A549 (cell line): ENCODE measurements at regions not wholly inside any gene's neighbourhood (a gene's known extent, or its start where the extent isn't known, plus 50 kb on each side); places are given as distances from the start of the nearest gene placed in this dataset.

Experiments
- ATAC-seq, 2 experiments: fragments of 200-7000 bp in 1 of 2; fragments of >200 bp in 1 of 2; cut with Nextera tagmentation in 1 of 2; cut with Tn5 transposase in 1 of 2; 3 replicates each; pipeline versions ENCODE4 v1.8.0 to v1.9.1; 2018 to 2020; ENCODE audit warnings: mild to moderate bottlenecking in 1 of 2, moderate library complexity in 1 of 2
- CTCF ChIA-PET: fragments of 300-600 bp; sonication (Branson Sonifier 250); formaldehyde crosslinking; extraction: SDS; loops from one replicate; lab custom pipeline; 2021; ENCODE audit warnings: antibody characterized with exemption, inconsistent platforms; lab: Yijun Ruan, JAX
- POLR2A ChIA-PET: fragments of 350-600 bp; formaldehyde crosslinking; extraction: SDS; loops from one replicate; lab custom pipeline; 2021; ENCODE audit warnings: antibody characterized with exemption, inconsistent platforms; lab: Yijun Ruan, JAX
- DNase-seq, 2 experiments: peaks; one replicate each; pipeline versions ENCODE4 v3.0.0 to v3.0.0-alpha.2; 2011 to 2016; ENCODE audit warnings: low read depth in 1 of 2, low spot score in 1 of 2
- FAIRE-seq: peaks from 2 replicates; lab custom pipeline; 2011; peaks lifted over from hg19 to GRCh38; lab: Jason Lieb, UNC
- H3K27ac ChIP-seq, 2 experiments: fragments of >200 bp; sonication (Bioruptor Twin); formaldehyde crosslinking; 3 replicates each; pipeline ENCODE4 v1.5.1; 2016 to 2017
- H3K4me1 ChIP-seq: fragments of >200 bp; sonication (Bioruptor Twin); formaldehyde crosslinking; 3 replicates; pipeline ENCODE4 v1.6.1; 2016
- H3K4me2 ChIP-seq: fragments of >200 bp; sonication (Bioruptor Twin); formaldehyde crosslinking; 3 replicates; pipeline ENCODE4 v1.6.1; 2016
- H3K4me3 ChIP-seq: fragments of >200 bp; sonication (Bioruptor Twin); formaldehyde crosslinking; 3 replicates; pipeline ENCODE4 v1.5.1; 2016
- H3K9me3 ChIP-seq: fragments of >200 bp; sonication (Bioruptor Twin); formaldehyde crosslinking; 3 replicates; pipeline ENCODE4 v1.6.1; 2016
- ATOH8 ChIP-seq: fragments of 250-450 bp; sonication (Bioruptor Pico); IDR thresholded peaks from 2 replicates; pipeline ENCODE4 v1.5.0; 2020; ENCODE audit warnings: low read depth, mild to moderate bottlenecking, moderate library complexity
- CHD4 ChIP-seq: fragments of 200-600 bp; sonication (generic); IDR thresholded peaks from 2 replicates; pipeline ENCODE4 v1.6.1; 2016; ENCODE audit warnings: antibody characterized with exemption, mild to moderate bottlenecking, borderline replicate concordance
- CTCF ChIP-seq: fragments of >200 bp; sonication (Bioruptor Twin); formaldehyde crosslinking; IDR thresholded peaks from 3 replicates; pipeline ENCODE4 v1.5.1; 2016
- E2F6 ChIP-seq: IDR thresholded peaks from 2 replicates; pipeline ENCODE4 v1.6.1; 2012; ENCODE audit warnings: low read depth, borderline replicate concordance
- EHF ChIP-seq: fragments of 250-450 bp; sonication (Bioruptor Pico); IDR thresholded peaks from 2 replicates; pipeline ENCODE4 v1.5.0; 2020; ENCODE audit warnings: mild to moderate bottlenecking
- EP300 ChIP-seq, 2 experiments: fragments of >200 bp; sonication (Bioruptor Twin); formaldehyde crosslinking; IDR thresholded peaks; 2 replicates in 1 of 2; 3 replicates in 1 of 2; pipeline ENCODE4 v1.6.1; 2016 to 2017
- ESRRA ChIP-seq: fragments of 150-350 bp; IDR thresholded peaks from 2 replicates; pipeline ENCODE4 v1.6.1; 2014; ENCODE audit warnings: mild to moderate bottlenecking, low read length, borderline replicate concordance
- FOSB ChIP-seq: fragments of 250-450 bp; sonication (Bioruptor Pico); IDR thresholded peaks from 2 replicates; pipeline ENCODE4 v1.5.0; 2020; ENCODE audit warnings: mild to moderate bottlenecking, moderate library complexity
- FOSL2 ChIP-seq, 2 experiments: fragments of 450-650 bp in 1 of 2; fragments of >200 bp in 1 of 2; sonication (Bioruptor Twin) in 1 of 2; formaldehyde crosslinking; IDR thresholded peaks; 2 replicates each; pipeline versions ENCODE4 v1.5.0 to v1.6.1; 2016 to 2020; ENCODE audit warnings: mild to moderate bottlenecking in 1 of 2, moderate library complexity in 1 of 2
- FOXS1 ChIP-seq: fragments of 250-450 bp; sonication (Bioruptor Pico); IDR thresholded peaks from 2 replicates; pipeline ENCODE4 v1.5.0; 2020; ENCODE audit warnings: mild to moderate bottlenecking, moderate library complexity
- GATA3 ChIP-seq: IDR thresholded peaks from 2 replicates; pipeline ENCODE4 v1.6.1; 2012; ENCODE audit warnings: borderline replicate concordance
- HDAC2 ChIP-seq: fragments of 200-600 bp; sonication (generic); IDR thresholded peaks from 2 replicates; pipeline ENCODE4 v1.6.1; 2016
- HES2 ChIP-seq: fragments of >200 bp; sonication (Bioruptor Twin); formaldehyde crosslinking; IDR thresholded peaks from 2 replicates; pipeline ENCODE4 v1.6.1; 2016
- HMGXB4 ChIP-seq: fragments of 250-450 bp; sonication (Bioruptor Pico); IDR thresholded peaks from 2 replicates; pipeline ENCODE4 v1.5.0; 2021; ENCODE audit warnings: mild to moderate bottlenecking, moderate library complexity, borderline replicate concordance
- HOXA7 ChIP-seq: fragments of 250-450 bp; sonication (Bioruptor Pico); IDR thresholded peaks from 2 replicates; pipeline ENCODE4 v1.5.0; 2020; ENCODE audit warnings: mild to moderate bottlenecking, moderate library complexity
- HOXB13 ChIP-seq: fragments of 250-450 bp; sonication (Bioruptor Pico); IDR thresholded peaks from 2 replicates; pipeline ENCODE4 v1.5.0; 2020; ENCODE audit warnings: low read depth, mild to moderate bottlenecking, moderate library complexity
- HOXB5 ChIP-seq: fragments of 250-450 bp; sonication (Bioruptor Pico); IDR thresholded peaks from 2 replicates; pipeline ENCODE4 v1.5.0; 2020; ENCODE audit warnings: mild to moderate bottlenecking, moderate library complexity
- JUN ChIP-seq, 2 experiments: fragments of >200 bp; sonication (Bioruptor Twin); formaldehyde crosslinking; IDR thresholded peaks; 2 replicates in 1 of 2; 3 replicates in 1 of 2; pipeline ENCODE4 v1.6.1; 2016 to 2017
- JUNB ChIP-seq: fragments of >200 bp; sonication (Bioruptor Twin); formaldehyde crosslinking; IDR thresholded peaks from 2 replicates; pipeline ENCODE4 v1.6.1; 2016
- KDM1A ChIP-seq: fragments of 200-600 bp; sonication (generic); IDR thresholded peaks from 2 replicates; pipeline ENCODE4 v1.6.1; 2016; ENCODE audit warnings: low read depth, mild to moderate bottlenecking
- KDM5A ChIP-seq: fragments of 200-600 bp; sonication (generic); IDR thresholded peaks from 2 replicates; pipeline ENCODE4 v1.6.1; 2016; ENCODE audit warnings: antibody characterized with exemption, mild to moderate bottlenecking
- MAFK ChIP-seq: fragments of 450-650 bp; IDR thresholded peaks from 2 replicates; pipeline ENCODE4 v1.6.1; 2014; ENCODE audit not compliant: partially characterized antibody
- MAZ ChIP-seq: fragments of 150-350 bp; IDR thresholded peaks from 2 replicates; pipeline ENCODE4 v1.6.1; 2014; ENCODE audit warnings: antibody characterized with exemption, low read depth, low read length, borderline replicate concordance
- MYC ChIP-seq: IDR thresholded peaks from 2 replicates; pipeline ENCODE4 v1.6.1; 2012; ENCODE audit warnings: mild to moderate bottlenecking, inconsistent platforms, low read length, improper control_type of control experiment, borderline replicate concordance
- NPAS2 ChIP-seq: fragments of 250-450 bp; sonication (Bioruptor Pico); IDR thresholded peaks from 2 replicates; pipeline ENCODE4 v1.8.0; 2022; ENCODE audit warnings: mild to moderate bottlenecking, moderate library complexity, borderline replicate concordance
- POLR2AphosphoS2 ChIP-seq: conservative IDR thresholded peaks from 2 replicates; pipeline ENCODE4 v1.6.1; 2012; ENCODE audit warnings: low read length, improper control_type of control experiment, inconsistent platforms
- RAD21 ChIP-seq, 2 experiments: fragments of >200 bp in 1 of 2; sonication (Bioruptor Twin) in 1 of 2; formaldehyde crosslinking in 1 of 2; IDR thresholded peaks in 1 of 2; conservative IDR thresholded peaks in 1 of 2; 2 replicates in 1 of 2; 3 replicates in 1 of 2; pipeline ENCODE4 v1.6.1; 2012 to 2018; ENCODE audit warnings: inconsistent platforms in 1 of 2
- SREBF2 ChIP-seq: fragments of 450-650 bp; IDR thresholded peaks from 2 replicates; pipeline ENCODE4 v1.6.1; 2014; ENCODE audit warnings: mild to moderate bottlenecking, moderate library complexity
- TFCP2L1 ChIP-seq: fragments of 250-450 bp; sonication (Bioruptor Pico); IDR thresholded peaks from 2 replicates; pipeline ENCODE4 v1.5.0; 2021; ENCODE audit warnings: mild to moderate bottlenecking
- TP53 ChIP-seq: fragments of 250-450 bp; sonication (Bioruptor Pico); IDR thresholded peaks from 2 replicates; pipeline ENCODE4 v1.5.0; 2021; ENCODE audit warnings: mild to moderate bottlenecking, moderate library complexity
- ZC3H11A ChIP-seq: fragments of 450-650 bp; IDR thresholded peaks from 2 replicates; pipeline ENCODE4 v1.6.1; 2014; ENCODE audit warnings: antibody characterized with exemption, mild to moderate bottlenecking
- ZFP36 ChIP-seq: fragments of 450-650 bp; IDR thresholded peaks from 2 replicates; pipeline ENCODE4 v1.6.1; 2014; ENCODE audit warnings: borderline replicate concordance; ENCODE audit not compliant: partially characterized antibody
- ZNF302 ChIP-seq: fragments of 250-450 bp; sonication (Bioruptor Pico); IDR thresholded peaks from 2 replicates; pipeline ENCODE4 v1.9.0; 2021; ENCODE audit warnings: inconsistent platforms, mild to moderate bottlenecking, moderate library complexity
- ZSCAN20 ChIP-seq: fragments of 250-450 bp; sonication (Bioruptor Pico); IDR thresholded peaks from 2 replicates; pipeline ENCODE4 v1.8.0; 2022; ENCODE audit warnings: mild to moderate bottlenecking, moderate library complexity
- WGBS: methylation state at CpG from one replicate; pipeline ENCODE4 v1.1.6; 2017; ENCODE audit errors: missing lambda C conversion rate; 5-methylcytosine and 5-hydroxymethylcytosine counted together

GRCh38 chr14:101469382-101470247 lies 91.7 kb upstream of the DIO3 start:
- H3K4me2 ChIP-seq: no peak overlapping the region
- no peak overlapping the region for H3K4me3 ChIP-seq
- DNase-seq: no peak
- WGBS: 94% methylated on average over 19 of the region's 25 CpGs
- no peak for FAIRE-seq
- CTCF ChIA-PET: interaction anchor here (2.5 kb wide), 1 partner anchor 21 kb away, joined by 5 read pairs; no protein-coding TSS in a partner anchor
- no peak for TF ChIP-seq HOXB13 (CRISPR knock-in tag)
- no peak for TF ChIP-seq HMGXB4 (CRISPR knock-in tag)
- TF ChIP-seq POLR2AphosphoS2: no peak
- no peak for TF ChIP-seq ZFP36
- TF ChIP-seq GATA3: no peak
- TF ChIP-seq EHF: no peak
- no peak for TF ChIP-seq FOSB (CRISPR knock-in tag)
- no peak for TF ChIP-seq TP53 (CRISPR knock-in tag)
- TF ChIP-seq ZC3H11A: no peak
- no peak for TF ChIP-seq E2F6
- no peak for TF ChIP-seq ZNF302 (CRISPR knock-in tag)
- no peak for TF ChIP-seq FOSL2 (IDR thresholded peaks at IDR 0.05)
- no peak for TF ChIP-seq FOSL2 (CRISPR knock-in tag; IDR thresholded peaks at IDR 0.05)
- TF ChIP-seq CHD4: no peak
- TF ChIP-seq KDM1A: no peak
- no peak for TF ChIP-seq ATOH8 (CRISPR knock-in tag)
- TF ChIP-seq TFCP2L1 (CRISPR knock-in tag): no peak
- no peak for TF ChIP-seq HDAC2
- TF ChIP-seq MAZ: no peak
- TF ChIP-seq KDM5A: no peak
- TF ChIP-seq, all 56 proteins: peak for 0
- H3K27ac ChIP-seq: peak overlapping the region in 1 of 2 experiments; percentile 16; a peak in 1 of 6 replicates
- H3K4me1 ChIP-seq: peaks cover 30% of the 10 kb centered on the region
- H3K9me3 ChIP-seq: no peaks in the 10 kb centered on the region
- POLR2A ChIA-PET: no interaction called here
- ATAC-seq: no peak

- ATAC-seq (no peak), FAIRE-seq (no peak), DNase-seq (no peak)
- WGBS: 89% methylated on average over 12 of the region's 12 CpGs
- Histone ChIP-seq H3K9me3 (no peaks in the 10 kb centered on the region), H3K4me1 (peaks cover 30% of the 10 kb centered on the region), H3K27ac (peak overlapping the region in 1 of 2 experiments; percentile 16; a peak in 1 of 6 replicates), H3K4me2 (no peak overlapping the region), H3K4me3 (no peak overlapping the region)
- ChIA-PET POLR2A (no interaction called here), CTCF (interaction anchor here (2.5 kb wide), 1 partner anchor 22 kb away, joined by 5 read pairs; no protein-coding TSS in a partner anchor)
- no peak for TF ChIP-seq HOXA7 (CRISPR knock-in tag)
- no peak for TF ChIP-seq MYC
- no peak for TF ChIP-seq JUN (IDR thresholded peaks at IDR 0.05)
- TF ChIP-seq HDAC2: no peak
- TF ChIP-seq FOXS1 (CRISPR knock-in tag): no peak
- no peak for TF ChIP-seq NPAS2 (CRISPR knock-in tag)
- TF ChIP-seq MAFK: no peak
- no peak for TF ChIP-seq EHF
- TF ChIP-seq JUNB: no peak
- no peak for TF ChIP-seq HOXB5 (CRISPR knock-in tag)
- TF ChIP-seq RAD21 (conservative IDR thresholded peaks at IDR 0.05 in 1 of 2, IDR thresholded peaks at IDR 0.05 in 1 of 2): no peak
- TF ChIP-seq CTCF: no peak
- TF ChIP-seq TP53 (CRISPR knock-in tag): no peak
- TF ChIP-seq ZSCAN20 (CRISPR knock-in tag): no peak
- TF ChIP-seq ESRRA: no peak
- TF ChIP-seq SREBF2: no peak
- no peak for TF ChIP-seq ZNF302 (CRISPR knock-in tag)
- TF ChIP-seq HES2: no peak
- no peak for TF ChIP-seq EP300 (IDR thresholded peaks at IDR 0.05)
Observed at GRCh38 chr14:101470266-101470665, 91.0 kb upstream of the DIO3 start.
